GM12878 (cell line): ENCODE measurements at regions not wholly inside any gene's neighbourhood (a gene's known extent, or its start where the extent isn't known, plus 50 kb on each side); places are given as distances from the start of the nearest gene placed in this dataset.
"Not testable (repeated sequence)": the region's sequence is repeated elsewhere in the genome, so short reads cannot be mapped to it uniquely, and the experiment has no call there.

ENCODE experiments used
- ASH2L ChIP-seq: fragments of 300-600, 200-600 bp; sonication (generic); IDR thresholded peaks from 2 replicates; pipeline ENCODE4 v1.6.1; 2017; ENCODE audit warnings: low read depth, mild to moderate bottlenecking, borderline replicate concordance
- CEBPZ ChIP-seq: fragments of 150-350 bp; IDR thresholded peaks from 2 replicates; pipeline ENCODE4 v1.6.1; 2016; ENCODE audit warnings: low read depth, low read length
- CREB1 ChIP-seq: IDR thresholded peaks from 2 replicates; pipeline ENCODE4 v1.6.1; 2012; ENCODE audit warnings: low read depth, mild to moderate bottlenecking, inconsistent platforms
- CTCF ChIP-seq, 3 experiments: IDR thresholded peaks in 2 of 3; conservative IDR thresholded peaks in 1 of 3; 2 replicates each; pipeline ENCODE4 v1.5.1; 2011; ENCODE audit warnings: low read depth in 3 of 3, low read length in 3 of 3, mild to moderate bottlenecking in 3 of 3, control low read depth in 2 of 3, moderate library complexity in 2 of 3, inconsistent platforms in 1 of 3, mixed read lengths in 1 of 3; ENCODE audit not compliant: control insufficient read depth in 2 of 3, insufficient read depth in 1 of 3; ENCODE audit errors: extremely low read depth in 1 of 3
- ELK1 ChIP-seq: IDR thresholded peaks from 2 replicates; pipeline ENCODE4 v1.6.1; 2012; ENCODE audit warnings: low read depth, low read length, improper control_type of control experiment
- EP300 ChIP-seq, 2 experiments: fragments of 150-350 bp in 1 of 2; IDR thresholded peaks; 2 replicates each; pipeline ENCODE4 v1.6.1; 2011 to 2012; ENCODE audit warnings: low read depth in 2 of 2, low read length in 2 of 2, borderline replicate concordance in 1 of 2, improper control_type of control experiment in 1 of 2, inconsistent platforms in 1 of 2; ENCODE audit not compliant: control insufficient read depth in 1 of 2
- MYC ChIP-seq: IDR thresholded peaks from 2 replicates; pipeline ENCODE4 v1.6.1; 2011; ENCODE audit warnings: mild to moderate bottlenecking, low read length, moderate library complexity, inconsistent platforms; ENCODE audit not compliant: insufficient read depth, insufficient replicate concordance, insufficient read length, severe bottlenecking
- NR2C2 ChIP-seq: IDR thresholded peaks from 2 replicates; pipeline ENCODE4 v1.6.1; 2011; ENCODE audit warnings: borderline replicate concordance, low read depth; ENCODE audit not compliant: control insufficient read depth, insufficient read length
- POLR2A ChIP-seq: IDR thresholded peaks from 2 replicates; pipeline ENCODE4 v1.6.1; 2011; ENCODE audit warnings: low read depth, mild to moderate bottlenecking, low read length
- POLR2AphosphoS5 ChIP-seq: IDR thresholded peaks from 2 replicates; pipeline ENCODE4 v1.6.1; 2011; ENCODE audit warnings: mild to moderate bottlenecking, low read length, inconsistent platforms
- RAD21 ChIP-seq: IDR thresholded peaks from 2 replicates; pipeline ENCODE4 v1.6.1; 2011; ENCODE audit warnings: mild to moderate bottlenecking, low read depth, low read length, moderate library complexity; ENCODE audit not compliant: insufficient read depth
- USF2 ChIP-seq: IDR thresholded peaks from 2 replicates; pipeline ENCODE4 v1.6.1; 2011; ENCODE audit warnings: low read depth, low read length, improper control_type of control experiment, borderline replicate concordance
- YBX1 ChIP-seq: fragments of 450-650 bp; IDR thresholded peaks from 2 replicates; pipeline ENCODE4 v1.6.1; 2016; ENCODE audit warnings: antibody characterized with exemption
- ZZZ3 ChIP-seq: IDR thresholded peaks from 2 replicates; pipeline ENCODE4 v1.6.1; 2011; ENCODE audit warnings: low read depth; ENCODE audit not compliant: control insufficient read depth, insufficient read length

GRCh38 chr1:4135853-4136252 lies 235.8 kb upstream of the C1orf174 start:
- TF ChIP-seq ASH2L; CEBPZ; CTCF (IDR thresholded peaks at IDR 0.05 in 2 of 3, conservative IDR thresholded peaks at IDR 0.05 in 1 of 3; ENCODE audit: control insufficient read depth in 2 of 3, extremely low read depth in 1 of 3, insufficient read depth in 1 of 3, low read depth in 3 of 3, low read length in 3 of 3); ELK1; MYC; USF2; POLR2AphosphoS5; CREB1; RAD21; EP300 (IDR thresholded peaks at IDR 0.05; ENCODE audit: borderline replicate concordance in 1 of 2, control insufficient read depth in 1 of 2, low read depth in 2 of 2, low read length in 2 of 2); YBX1; POLR2A; ZZZ3; NR2C2: not testable (repeated sequence)
